ENCODE measurements at regions not wholly inside any gene's neighbourhood (a gene's known extent, or its start where the extent isn't known, plus 50 kb on each side); places are given as distances from the start of the nearest gene placed in this dataset.

DNA sequence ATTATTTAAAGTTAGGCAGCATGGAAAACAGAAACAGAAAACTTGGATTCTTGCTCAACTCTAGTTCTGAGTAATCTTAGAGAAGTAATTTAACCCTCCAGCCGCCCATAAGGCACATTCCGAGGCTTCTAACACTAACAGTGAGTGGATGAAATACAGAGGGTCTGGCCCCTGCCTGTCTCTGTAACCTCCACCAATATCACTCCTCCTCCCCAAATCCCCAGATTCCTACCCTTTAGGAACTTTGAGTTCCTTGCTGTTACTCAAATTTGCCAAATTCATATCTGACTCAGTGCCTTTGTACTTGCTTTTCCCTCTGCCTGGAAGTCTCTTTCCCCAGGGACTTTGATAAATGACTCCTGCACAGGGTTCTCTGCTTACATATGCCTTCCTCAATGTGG, 112.5 kb upstream of the TGFBR2 start:
- peaks cover 11 to 12% of the 10 kb centered on the region in 2 experiments for H3K4me1 ChIP-seq (ENCODE audit: control insufficient read depth in 1 of 2, insufficient read depth in 1 of 2, low read depth in 1 of 2, low read length in 1 of 2)
- no peaks in the 10 kb centered on the region for H3K9me3 ChIP-seq
- H3K27me3 ChIP-seq, result no peaks in the 10 kb centered on the region
- no peak overlapping the region for H3K4me3 ChIP-seq (ENCODE audit: low read depth in 1 of 2, low read length in 1 of 2)
- no peak overlapping the region for H3K27ac ChIP-seq
- TF ChIP-seq, protein P1, sequence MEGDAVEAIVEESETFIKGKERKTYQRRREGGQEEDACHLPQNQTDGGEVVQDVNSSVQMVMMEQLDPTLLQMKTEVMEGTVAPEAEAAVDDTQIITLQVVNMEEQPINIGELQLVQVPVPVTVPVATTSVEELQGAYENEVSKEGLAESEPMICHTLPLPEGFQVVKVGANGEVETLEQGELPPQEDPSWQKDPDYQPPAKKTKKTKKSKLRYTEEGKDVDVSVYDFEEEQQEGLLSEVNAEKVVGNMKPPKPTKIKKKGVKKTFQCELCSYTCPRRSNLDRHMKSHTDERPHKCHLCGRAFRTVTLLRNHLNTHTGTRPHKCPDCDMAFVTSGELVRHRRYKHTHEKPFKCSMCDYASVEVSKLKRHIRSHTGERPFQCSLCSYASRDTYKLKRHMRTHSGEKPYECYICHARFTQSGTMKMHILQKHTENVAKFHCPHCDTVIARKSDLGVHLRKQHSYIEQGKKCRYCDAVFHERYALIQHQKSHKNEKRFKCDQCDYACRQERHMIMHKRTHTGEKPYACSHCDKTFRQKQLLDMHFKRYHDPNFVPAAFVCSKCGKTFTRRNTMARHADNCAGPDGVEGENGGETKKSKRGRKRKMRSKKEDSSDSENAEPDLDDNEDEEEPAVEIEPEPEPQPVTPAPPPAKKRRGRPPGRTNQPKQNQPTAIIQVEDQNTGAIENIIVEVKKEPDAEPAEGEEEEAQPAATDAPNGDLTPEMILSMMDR (IDR thresholded peaks at IDR 0.05), result no peak
- no peaks in the 10 kb centered on the region for H3K36me3 ChIP-seq

DNA sequence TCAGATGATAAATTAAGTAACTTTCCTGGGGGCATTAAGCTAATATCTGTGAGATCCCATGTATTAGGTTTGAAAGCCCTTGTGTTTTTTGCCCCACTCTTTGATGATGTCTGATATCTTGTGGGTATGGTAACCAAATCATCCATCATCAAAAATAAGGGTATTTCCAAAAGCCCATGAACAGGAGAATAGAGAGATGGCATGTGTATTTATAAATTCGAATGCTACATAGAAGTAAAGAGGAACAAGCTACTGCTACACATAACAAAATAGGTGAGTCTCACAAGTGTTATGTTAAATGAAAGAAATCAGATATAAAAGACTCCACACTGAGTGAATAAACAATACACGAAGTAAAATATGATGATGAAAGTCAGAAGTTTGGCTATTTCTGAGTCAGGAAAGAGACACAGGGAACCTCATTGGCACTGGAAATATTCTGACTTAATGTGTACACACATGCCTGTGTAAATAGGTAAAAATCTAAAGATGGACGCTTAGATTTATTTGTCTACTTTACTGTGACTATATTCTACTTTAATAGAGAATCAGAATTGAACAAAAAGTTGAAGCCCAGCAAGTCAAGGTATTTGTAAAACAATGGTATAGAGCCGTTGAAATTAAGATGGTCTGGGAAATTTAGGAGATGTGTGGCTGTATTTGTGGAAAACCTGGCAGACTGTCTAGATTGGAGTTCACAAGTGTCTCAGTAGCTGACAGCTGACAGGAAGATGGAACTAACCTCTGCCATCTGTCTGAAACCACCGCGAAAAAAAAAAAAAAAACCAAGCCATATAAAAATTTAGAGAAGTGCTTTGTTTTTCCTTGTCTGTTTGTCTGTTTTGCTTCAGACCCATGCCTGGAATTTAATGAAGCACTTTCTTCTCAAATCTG, 111.0 kb upstream of the TGFBR2 start:
- Histone ChIP-seq H3K4me3 (ENCODE audit: low read depth in 1 of 2, low read length in 1 of 2) (no peak overlapping the region), H3K9me3 (no peaks in the 10 kb centered on the region), H3K4me1 (ENCODE audit: control insufficient read depth in 1 of 2, insufficient read depth in 1 of 2, low read depth in 1 of 2, low read length in 1 of 2) (peaks cover 11 to 12% of the 10 kb centered on the region in 2 experiments), H3K36me3 (no peaks in the 10 kb centered on the region), H3K27ac (no peak overlapping the region), H3K27me3 (no peaks in the 10 kb centered on the region)
- TF ChIP-seq, protein P1 (IDR thresholded peaks at IDR 0.05), result no peak

DNA sequence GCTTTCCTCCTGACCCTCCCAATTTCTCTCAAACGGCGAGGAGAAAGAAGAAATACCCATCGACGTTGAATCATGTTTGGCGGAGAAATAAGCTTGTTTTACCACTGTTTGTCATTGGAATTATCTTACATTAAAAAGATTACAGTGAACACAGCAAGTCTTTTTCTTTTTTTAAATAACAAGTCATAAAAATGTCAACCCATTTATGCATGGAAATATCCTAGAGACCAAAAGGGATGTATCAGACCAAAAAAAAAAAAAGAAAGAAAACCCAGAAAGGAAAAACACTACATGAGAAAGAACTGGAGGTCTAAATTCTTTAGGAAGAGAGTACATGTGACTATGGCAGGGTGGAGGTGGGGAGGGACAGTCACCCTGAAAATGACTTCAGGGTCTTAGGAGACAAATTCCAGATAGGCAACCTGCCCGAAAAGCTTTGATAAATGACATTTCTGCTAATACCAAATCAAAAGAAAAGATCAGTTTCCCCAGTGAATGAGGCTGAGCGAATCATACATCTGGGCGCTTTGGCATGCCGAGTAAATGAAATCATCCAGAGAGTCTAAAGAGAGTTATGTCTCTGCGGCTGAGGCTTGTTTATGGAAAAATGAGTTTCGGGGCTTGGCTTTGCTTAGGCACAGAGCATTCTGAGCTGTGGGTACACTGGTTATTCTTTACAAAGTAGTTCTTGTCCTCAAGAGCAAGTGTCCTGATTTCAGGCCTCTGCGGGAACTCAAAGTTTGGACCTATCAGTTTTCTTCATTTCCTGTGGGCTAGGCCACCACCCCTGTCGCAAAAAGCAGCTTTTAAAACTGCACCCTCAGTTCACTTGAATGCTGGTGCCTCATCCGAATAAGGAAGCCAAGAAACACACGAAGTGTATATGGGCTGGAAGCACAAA, 110.1 kb upstream of the TGFBR2 start:
- Histone ChIP-seq H3K27ac (no peak overlapping the region), H3K4me1 (ENCODE audit: control insufficient read depth in 1 of 2, insufficient read depth in 1 of 2, low read depth in 1 of 2, low read length in 1 of 2) (peaks cover 11 to 12% of the 10 kb centered on the region in 2 experiments), H3K9me3 (no peaks in the 10 kb centered on the region), H3K4me3 (ENCODE audit: low read depth in 1 of 2, low read length in 1 of 2) (no peak overlapping the region), H3K36me3 (no peaks in the 10 kb centered on the region), H3K27me3 (no peaks in the 10 kb centered on the region)
- TF ChIP-seq, protein P1 (IDR thresholded peaks at IDR 0.05), result no peak

DNA sequence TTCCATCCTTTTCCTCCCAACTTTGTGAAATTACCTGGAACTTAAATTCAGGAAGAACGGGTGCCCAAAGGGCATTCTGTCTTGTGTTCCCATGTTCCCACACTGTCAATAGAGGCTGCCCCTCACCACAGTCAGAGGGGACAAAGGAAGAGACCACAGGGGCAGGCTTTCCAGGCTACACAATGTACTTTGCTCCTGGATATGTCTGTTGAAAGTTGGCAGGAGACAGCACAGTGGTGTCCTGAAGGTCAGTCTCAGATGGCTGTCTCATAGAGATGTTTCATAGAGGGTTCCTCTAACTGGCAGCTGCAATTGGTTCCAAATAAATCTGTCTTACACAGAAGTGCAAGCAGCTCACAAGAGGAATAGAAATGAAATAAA, 107.8 kb upstream of the TGFBR2 start:
- H3K9me3 ChIP-seq, result no peaks in the 10 kb centered on the region
- H3K4me1 ChIP-seq (ENCODE audit: control insufficient read depth in 1 of 2, insufficient read depth in 1 of 2, low read depth in 1 of 2, low read length in 1 of 2), result peaks cover 11 to 12% of the 10 kb centered on the region in 2 experiments
- TF ChIP-seq, protein P1 (IDR thresholded peaks at IDR 0.05), result no peak
- no peaks in the 10 kb centered on the region for H3K36me3 ChIP-seq
- no peak overlapping the region for H3K4me3 ChIP-seq (ENCODE audit: low read depth in 1 of 2, low read length in 1 of 2)
- H3K27ac ChIP-seq, result no peak overlapping the region
- H3K27me3 ChIP-seq, result no peaks in the 10 kb centered on the region

DNA sequence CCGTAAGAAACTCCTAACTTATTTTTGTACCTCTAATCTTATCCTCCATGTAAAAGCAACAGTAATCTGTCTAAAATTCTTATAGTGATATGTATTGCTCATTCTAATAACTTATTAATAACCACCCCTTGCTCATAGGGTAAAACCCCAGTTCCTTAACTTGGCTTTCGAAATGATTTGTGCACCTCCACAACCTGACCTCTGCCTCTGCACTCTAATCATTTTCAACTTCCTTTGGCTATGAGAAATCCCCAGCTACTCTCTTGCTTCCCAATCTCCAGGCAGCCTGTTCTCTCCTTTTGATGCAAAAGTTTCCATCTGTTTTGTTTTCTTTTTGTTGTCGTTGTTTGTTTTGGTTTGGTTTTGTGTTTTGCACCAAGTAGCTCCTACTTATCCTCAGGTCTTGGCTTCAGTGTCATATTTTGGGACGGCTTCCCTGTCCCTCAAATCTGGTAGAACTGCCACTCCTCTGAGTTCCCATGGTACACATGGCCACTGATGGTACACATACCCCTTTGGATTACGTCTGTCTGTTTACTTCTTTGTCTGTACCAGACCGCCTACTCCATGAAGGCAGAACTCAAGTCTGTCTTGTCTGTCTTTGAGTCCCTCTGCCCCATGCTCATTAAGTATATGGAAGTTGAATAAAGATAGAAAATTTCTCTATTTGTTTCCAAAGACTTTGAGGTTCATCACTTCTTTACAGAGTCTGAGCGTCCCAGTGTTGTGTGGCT, 105.6 kb upstream of the TGFBR2 start:
- H3K4me1 ChIP-seq (ENCODE audit: control insufficient read depth in 1 of 2, insufficient read depth in 1 of 2, low read depth in 1 of 2, low read length in 1 of 2), result peaks cover 11 to 12% of the 10 kb centered on the region in 2 experiments
- no peaks in the 10 kb centered on the region for H3K36me3 ChIP-seq
- no peaks in the 10 kb centered on the region for H3K9me3 ChIP-seq
- H3K27ac ChIP-seq, result no peak overlapping the region
- no peaks in the 10 kb centered on the region for H3K27me3 ChIP-seq
- H3K4me3 ChIP-seq (ENCODE audit: low read depth in 1 of 2, low read length in 1 of 2), result no peak overlapping the region
- TF ChIP-seq, protein P1 (IDR thresholded peaks at IDR 0.05), result no peak
